Stomach (tissue), 4 donors: ENCODE measurements at regions not wholly inside any gene's neighbourhood (a gene's known extent, or its start where the extent isn't known, plus 50 kb on each side); places are given as distances from the start of the nearest gene placed in this dataset.

Source experiments
- EP300 ChIP-seq: sonication (generic); formaldehyde crosslinking; IDR thresholded peaks from one replicate; pipeline ENCODE4 v1.6.1; 2017; ENCODE audit warnings: antibody characterized with exemption
- POLR2AphosphoS5 ChIP-seq, 3 donors: sonication (generic); formaldehyde crosslinking; IDR thresholded peaks; one replicate each; pipeline ENCODE4 v1.6.1; 2016; ENCODE audit warnings: antibody characterized with exemption in 3 of 3
- TF ChIP-seq, protein P1 (sequence below), 7 experiments: fragments of 450-650 bp in 4 of 7; fragments of 200-600 bp in 3 of 7; sonication (generic) in 3 of 7; IDR thresholded peaks; one replicate each; pipeline ENCODE4 v1.5.1; 2016 to 2019; ENCODE audit warnings: antibody characterized with exemption in 7 of 7, control low read depth in 2 of 7, mild to moderate bottlenecking in 1 of 7

DNA sequence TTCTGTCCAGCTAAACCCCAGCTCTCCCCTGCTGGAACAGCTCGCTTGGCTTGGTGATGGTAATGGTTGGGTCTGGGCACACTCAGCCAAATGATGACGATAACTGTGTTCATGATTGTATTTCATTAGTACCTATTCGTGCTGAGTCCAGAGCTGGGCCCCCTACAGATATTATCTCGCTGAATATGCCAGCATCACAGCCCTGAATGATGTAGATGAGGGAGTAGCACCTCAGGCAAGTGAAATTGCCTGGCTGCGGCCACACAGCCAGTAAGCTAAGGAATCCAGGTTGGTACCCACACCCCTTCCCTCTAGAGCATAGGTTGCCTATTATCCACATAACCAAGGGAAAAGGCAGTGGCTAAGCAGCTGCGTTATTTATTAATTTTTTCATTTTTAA is 163.5 kb downstream of the KTN1 start:
- TF ChIP-seq EP300 (no peak), POLR2AphosphoS5 (IDR thresholded peaks at IDR 0.05) (no peak)
- TF ChIP-seq, protein P1, sequence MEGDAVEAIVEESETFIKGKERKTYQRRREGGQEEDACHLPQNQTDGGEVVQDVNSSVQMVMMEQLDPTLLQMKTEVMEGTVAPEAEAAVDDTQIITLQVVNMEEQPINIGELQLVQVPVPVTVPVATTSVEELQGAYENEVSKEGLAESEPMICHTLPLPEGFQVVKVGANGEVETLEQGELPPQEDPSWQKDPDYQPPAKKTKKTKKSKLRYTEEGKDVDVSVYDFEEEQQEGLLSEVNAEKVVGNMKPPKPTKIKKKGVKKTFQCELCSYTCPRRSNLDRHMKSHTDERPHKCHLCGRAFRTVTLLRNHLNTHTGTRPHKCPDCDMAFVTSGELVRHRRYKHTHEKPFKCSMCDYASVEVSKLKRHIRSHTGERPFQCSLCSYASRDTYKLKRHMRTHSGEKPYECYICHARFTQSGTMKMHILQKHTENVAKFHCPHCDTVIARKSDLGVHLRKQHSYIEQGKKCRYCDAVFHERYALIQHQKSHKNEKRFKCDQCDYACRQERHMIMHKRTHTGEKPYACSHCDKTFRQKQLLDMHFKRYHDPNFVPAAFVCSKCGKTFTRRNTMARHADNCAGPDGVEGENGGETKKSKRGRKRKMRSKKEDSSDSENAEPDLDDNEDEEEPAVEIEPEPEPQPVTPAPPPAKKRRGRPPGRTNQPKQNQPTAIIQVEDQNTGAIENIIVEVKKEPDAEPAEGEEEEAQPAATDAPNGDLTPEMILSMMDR (IDR thresholded peaks at IDR 0.05): no peak
